KMS-11 (cell line): ENCODE measurements at regions not wholly inside any gene's neighbourhood (a gene's known extent, or its start where the extent isn't known, plus 50 kb on each side); places are given as distances from the start of the nearest gene placed in this dataset.

Experiments used
- H2AFZ ChIP-seq: fragments of 200-600 bp; sonication (generic); 2 replicates; pipeline ENCODE4 v1.6.1; 2016; ENCODE audit warnings: antibody characterized with exemption, mixed run types, low read depth
- H3K27ac ChIP-seq: fragments of 200-600 bp; sonication (generic); 2 replicates; pipeline ENCODE4 v1.6.1; 2016; ENCODE audit warnings: mild to moderate bottlenecking, mixed run types
- H3K27me3 ChIP-seq: fragments of 200-600 bp; sonication (generic); 2 replicates; pipeline ENCODE4 v1.6.1; 2017; ENCODE audit warnings: mild to moderate bottlenecking, low read depth, mixed run types, moderate library complexity; ENCODE audit not compliant: insufficient read depth
- H3K36me3 ChIP-seq: fragments of 200-600 bp; sonication (generic); 2 replicates; pipeline ENCODE4 v1.6.1; 2017; ENCODE audit warnings: mild to moderate bottlenecking, mixed run types; ENCODE audit not compliant: insufficient read depth
- H3K4me1 ChIP-seq: fragments of 200-600 bp; sonication (generic); 2 replicates; pipeline ENCODE4 v1.6.1; 2016; ENCODE audit warnings: mild to moderate bottlenecking, low read depth, mixed run types; ENCODE audit not compliant: poor library complexity, severe bottlenecking
- H3K4me2 ChIP-seq: fragments of 200-600 bp; sonication (generic); 2 replicates; pipeline ENCODE4 v1.7.0; 2016; ENCODE audit warnings: mild to moderate bottlenecking, mixed run types
- H3K4me3 ChIP-seq: fragments of 200-600 bp; sonication (generic); IDR thresholded peaks from 2 replicates; pipeline ENCODE4 v1.6.1; 2017; ENCODE audit warnings: low read depth, low read length, mixed read lengths; ENCODE audit not compliant: insufficient read depth
- H3K79me2 ChIP-seq: fragments of 200-600 bp; sonication (generic); 2 replicates; pipeline ENCODE4 v1.6.1; 2016; ENCODE audit warnings: low read depth, mixed run types; ENCODE audit not compliant: insufficient read depth
- H3K9ac ChIP-seq: fragments of 200-600 bp; sonication (generic); 2 replicates; pipeline ENCODE4 v1.6.1; 2016; ENCODE audit warnings: mild to moderate bottlenecking, mixed run types
- H4K20me1 ChIP-seq: fragments of 200-600 bp; sonication (generic); 2 replicates; pipeline ENCODE4 v1.6.1; 2016; ENCODE audit warnings: mild to moderate bottlenecking, mixed run types; ENCODE audit not compliant: insufficient read depth
- TF ChIP-seq, protein P1 (sequence below): fragments of 200-600 bp; sonication (generic); conservative IDR thresholded peaks from 2 replicates; pipeline ENCODE4 v1.6.1; 2017; ENCODE audit warnings: low read depth, mild to moderate bottlenecking, antibody characterized with exemption, low read length, moderate library complexity, mixed read lengths

DNA sequence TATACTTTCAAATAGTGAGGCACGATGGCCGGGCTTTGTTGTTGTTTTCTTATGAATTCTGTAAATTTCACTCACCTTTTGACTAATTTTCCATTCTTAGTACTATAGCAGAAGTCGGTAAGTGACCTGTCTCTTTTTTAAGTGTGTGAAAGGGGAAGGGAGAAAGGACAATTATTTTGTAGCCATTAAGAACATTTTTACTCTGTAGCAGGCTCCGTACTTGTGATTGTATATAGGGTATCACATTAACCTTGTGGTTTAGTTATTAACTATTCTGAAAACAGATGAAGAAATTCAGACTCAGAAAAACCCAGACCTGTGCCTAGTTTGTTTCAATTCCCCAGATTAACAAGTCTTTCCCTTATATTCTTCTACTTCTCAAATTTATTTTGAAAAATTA, 78.7 kb downstream of the CASP12 start:
- H4K20me1 ChIP-seq, result no peaks in the 10 kb centered on the region
- no peak overlapping the region for H2AFZ ChIP-seq
- no peak overlapping the region for H3K4me2 ChIP-seq
- no peaks in the 10 kb centered on the region for H3K79me2 ChIP-seq
- no peak overlapping the region for H3K27ac ChIP-seq
- no peak overlapping the region for H3K9ac ChIP-seq
- H3K27me3 ChIP-seq, result no peaks in the 10 kb centered on the region
- H3K4me3 ChIP-seq, result no peak overlapping the region
- TF ChIP-seq, protein P1, sequence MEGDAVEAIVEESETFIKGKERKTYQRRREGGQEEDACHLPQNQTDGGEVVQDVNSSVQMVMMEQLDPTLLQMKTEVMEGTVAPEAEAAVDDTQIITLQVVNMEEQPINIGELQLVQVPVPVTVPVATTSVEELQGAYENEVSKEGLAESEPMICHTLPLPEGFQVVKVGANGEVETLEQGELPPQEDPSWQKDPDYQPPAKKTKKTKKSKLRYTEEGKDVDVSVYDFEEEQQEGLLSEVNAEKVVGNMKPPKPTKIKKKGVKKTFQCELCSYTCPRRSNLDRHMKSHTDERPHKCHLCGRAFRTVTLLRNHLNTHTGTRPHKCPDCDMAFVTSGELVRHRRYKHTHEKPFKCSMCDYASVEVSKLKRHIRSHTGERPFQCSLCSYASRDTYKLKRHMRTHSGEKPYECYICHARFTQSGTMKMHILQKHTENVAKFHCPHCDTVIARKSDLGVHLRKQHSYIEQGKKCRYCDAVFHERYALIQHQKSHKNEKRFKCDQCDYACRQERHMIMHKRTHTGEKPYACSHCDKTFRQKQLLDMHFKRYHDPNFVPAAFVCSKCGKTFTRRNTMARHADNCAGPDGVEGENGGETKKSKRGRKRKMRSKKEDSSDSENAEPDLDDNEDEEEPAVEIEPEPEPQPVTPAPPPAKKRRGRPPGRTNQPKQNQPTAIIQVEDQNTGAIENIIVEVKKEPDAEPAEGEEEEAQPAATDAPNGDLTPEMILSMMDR, result no peak
- no peaks in the 10 kb centered on the region for H3K36me3 ChIP-seq
- H3K4me1 ChIP-seq, result no peaks in the 10 kb centered on the region

DNA sequence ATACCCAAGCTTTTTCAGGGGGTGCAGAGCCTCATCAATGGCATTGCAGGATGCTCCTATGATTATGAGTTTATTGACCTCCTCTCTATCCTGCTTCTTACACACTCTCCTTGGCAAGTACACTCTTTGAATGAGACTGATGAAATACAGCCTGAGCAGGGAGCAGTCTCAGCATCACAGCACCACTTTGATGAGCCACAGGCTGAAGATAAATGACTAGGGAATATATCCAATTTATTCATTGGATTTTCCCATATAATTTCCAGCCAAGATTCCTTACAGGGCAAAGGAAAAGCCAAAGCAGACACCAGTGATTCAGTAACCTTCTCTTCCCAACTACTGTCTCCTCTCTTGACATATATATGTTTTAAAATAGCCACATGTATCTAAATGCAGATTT, 79.2 kb downstream of the CASP12 start:
- H3K4me2 ChIP-seq, result no peak overlapping the region
- no peak overlapping the region for H3K4me3 ChIP-seq
- H3K9ac ChIP-seq, result no peak overlapping the region
- no peaks in the 10 kb centered on the region for H3K27me3 ChIP-seq
- no peak overlapping the region for H2AFZ ChIP-seq
- TF ChIP-seq, protein P1, result no peak
- H3K4me1 ChIP-seq, result no peaks in the 10 kb centered on the region
- no peaks in the 10 kb centered on the region for H4K20me1 ChIP-seq
- H3K36me3 ChIP-seq, result no peaks in the 10 kb centered on the region
- H3K27ac ChIP-seq, result no peak overlapping the region
- H3K79me2 ChIP-seq, result no peaks in the 10 kb centered on the region

DNA sequence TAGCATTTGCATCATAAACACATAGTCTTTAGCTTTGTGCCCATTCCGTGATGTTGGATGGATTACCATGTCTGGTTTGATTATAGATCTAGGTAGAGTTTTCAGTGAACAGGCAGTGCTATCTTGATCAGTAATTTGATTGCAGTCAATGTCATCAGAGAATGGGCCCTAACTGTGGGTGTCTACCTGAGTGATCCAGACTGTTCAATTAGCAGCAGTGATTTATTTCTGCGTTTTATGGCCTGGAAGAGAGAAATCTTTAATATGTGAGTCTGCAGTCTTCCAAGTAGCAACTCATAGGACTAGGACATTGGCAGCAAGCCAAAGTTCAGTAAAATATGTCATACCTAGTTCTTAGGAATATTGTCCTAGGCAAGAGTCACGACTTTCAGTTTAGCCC, 80.3 kb downstream of the CASP12 start:
- H3K27me3 ChIP-seq, result no peaks in the 10 kb centered on the region
- no peak overlapping the region for H2AFZ ChIP-seq
- no peak overlapping the region for H3K27ac ChIP-seq
- no peaks in the 10 kb centered on the region for H4K20me1 ChIP-seq
- H3K79me2 ChIP-seq, result no peaks in the 10 kb centered on the region
- no peaks in the 10 kb centered on the region for H3K4me1 ChIP-seq
- no peak overlapping the region for H3K9ac ChIP-seq
- H3K4me3 ChIP-seq, result no peak overlapping the region
- TF ChIP-seq, protein P1, result no peak
- H3K36me3 ChIP-seq, result no peaks in the 10 kb centered on the region
- no peak overlapping the region for H3K4me2 ChIP-seq

DNA sequence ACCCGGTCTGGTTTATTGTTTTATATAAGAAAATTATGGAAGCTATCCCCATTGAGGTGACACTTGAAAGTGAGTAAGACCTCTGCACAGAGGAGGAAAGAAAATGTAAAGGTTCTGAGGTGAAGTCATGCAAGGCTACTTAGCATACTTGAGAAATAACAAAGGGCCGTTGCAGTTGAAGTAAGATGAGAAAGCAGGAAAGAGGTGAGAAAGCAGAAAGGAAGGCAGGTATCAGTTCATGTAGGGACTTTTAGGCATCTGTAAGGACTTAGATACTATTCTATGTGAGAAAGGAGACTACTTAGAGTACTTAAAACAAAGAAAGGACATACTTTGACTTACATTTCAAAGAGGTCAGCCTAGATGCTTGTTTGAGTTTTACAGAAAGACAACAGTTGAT, 84.7 kb downstream of the CASP12 start:
- Histone ChIP-seq H3K27ac (no peak overlapping the region), H3K9ac (no peak overlapping the region), H3K4me1 (no peaks in the 10 kb centered on the region), H3K4me2 (no peak overlapping the region), H3K27me3 (no peaks in the 10 kb centered on the region), H3K79me2 (no peaks in the 10 kb centered on the region), H2AFZ (no peak overlapping the region), H4K20me1 (no peaks in the 10 kb centered on the region), H3K36me3 (no peaks in the 10 kb centered on the region), H3K4me3 (no peak overlapping the region)
- TF ChIP-seq, protein P1, result no peak
